Lung (tissue), 11 donors: ENCODE measurements at regions not wholly inside any gene's neighbourhood (a gene's known extent, or its start where the extent isn't known, plus 50 kb on each side); places are given as distances from the start of the nearest gene placed in this dataset.

Source experiments
- ATAC-seq: fragments of 200-7000 bp; cut with Tn5 transposase; one replicate; pipeline ENCODE4 v1.9.1; 2020; ENCODE audit warnings: moderate number of reproducible peaks; ENCODE audit not compliant: insufficient read depth, low FRiP score
- DNase-seq, 3 donors: peaks; one replicate each; pipeline ENCODE4 v3.0.0-alpha.2; 2013 to 2017
- H3K27ac ChIP-seq, 2 donors: one replicate each; pipeline ENCODE4 v1.5.1; 2013; ENCODE audit warnings: mild to moderate bottlenecking in 2 of 2, moderate library complexity in 2 of 2, control low read depth in 1 of 2, inconsistent platforms in 1 of 2, low read depth in 1 of 2, low read length in 1 of 2
- H3K27me3 ChIP-seq, 3 donors: one replicate each; pipeline ENCODE4 v1.5.1; 2013; ENCODE audit warnings: low read length in 2 of 3; ENCODE audit not compliant: control insufficient read depth in 3 of 3, insufficient read depth in 3 of 3
- H3K36me3 ChIP-seq, 4 donors: one replicate each; pipeline ENCODE4 v1.5.1; 2013; ENCODE audit warnings: low read length in 4 of 4, mild to moderate bottlenecking in 1 of 4, moderate library complexity in 1 of 4; ENCODE audit not compliant: control insufficient read depth in 4 of 4, insufficient read depth in 4 of 4
- H3K4me1 ChIP-seq, 5 donors: one replicate each; pipeline ENCODE4 v1.5.1; 2013; ENCODE audit warnings: low read length in 5 of 5, mild to moderate bottlenecking in 2 of 5, moderate library complexity in 1 of 5; ENCODE audit not compliant: control insufficient read depth in 5 of 5, insufficient read depth in 5 of 5
- H3K4me3 ChIP-seq: one replicate; pipeline ENCODE4 v1.5.1; 2013; ENCODE audit warnings: mild to moderate bottlenecking, control low read depth, moderate library complexity
- H3K9ac ChIP-seq, 2 donors: one replicate each; pipeline ENCODE4 v1.5.1; 2013; ENCODE audit warnings: low read length in 2 of 2, control low read depth in 1 of 2; ENCODE audit not compliant: insufficient read depth in 1 of 2
- H3K9me3 ChIP-seq, 4 donors: one replicate each; pipeline ENCODE4 v1.5.1; 2013; ENCODE audit warnings: low read length in 3 of 4, mild to moderate bottlenecking in 1 of 4, moderate library complexity in 1 of 4; ENCODE audit not compliant: control insufficient read depth in 4 of 4, insufficient read depth in 3 of 4
- CTCF ChIP-seq: IDR thresholded peaks from 2 replicates; pipeline ENCODE4 v1.5.1; 2012; ENCODE audit warnings: mild to moderate bottlenecking; ENCODE audit errors: control extremely low read depth, extremely low read depth
- WGBS, 2 donors: extraction: QIAGEN DNeasy Blood & Tissue Kit; methylation state at CpG; one replicate each; pipeline ENCODE4 v1.1.7; 2013; 5-methylcytosine and 5-hydroxymethylcytosine counted together
- donor health status: control.
- donor health status: control.
- donor health status: Bipolar disorder and iron deficiency.
- donor health status: healthy.
- donor health status: DM: yes; HTN: yes; CAD: no.

GRCh38 chr6:12609751-12610150, 106.8 kb upstream of the PHACTR1 start:
- no peak for TF ChIP-seq CTCF
- no peak for ATAC-seq
- no peaks in the 10 kb centered on the region for H3K9me3 ChIP-seq
- no peak overlapping the region for H3K4me3 ChIP-seq
- WGBS, 2 donors: 88% methylated on average over 3 of the region's 3 CpGs
- DNase-seq: no peak
- H3K27me3 ChIP-seq: no peaks in the 10 kb centered on the region
- H3K4me1 ChIP-seq: peaks cover 0 to 3% (median 0%) of the 10 kb centered on the region in 5 donors
- no peak overlapping the region for H3K27ac ChIP-seq
- no peaks in the 10 kb centered on the region for H3K36me3 ChIP-seq
- H3K9ac ChIP-seq: no peak overlapping the region

- H3K27ac ChIP-seq: no peak overlapping the region
- no peaks in the 10 kb centered on the region for H3K9me3 ChIP-seq
- no peak overlapping the region for H3K4me3 ChIP-seq
- TF ChIP-seq CTCF: no peak
- ATAC-seq: no peak
- no peaks in the 10 kb centered on the region for H3K36me3 ChIP-seq
- no peaks in the 10 kb centered on the region for H3K27me3 ChIP-seq
- no peak overlapping the region for H3K9ac ChIP-seq
- peaks cover 0 to 3% (median 0%) of the 10 kb centered on the region in 5 donors for H3K4me1 ChIP-seq
- WGBS, 2 donors: 86 to 92% methylated on average over 5 of the region's 5 CpGs
- DNase-seq: no peak
Observed at GRCh38 chr6:12610862-12611261, 105.7 kb upstream of the PHACTR1 start.

GRCh38 chr6:12613811-12614210, 102.8 kb upstream of the PHACTR1 start:
- no peaks in the 10 kb centered on the region for H3K27me3 ChIP-seq
- H3K27ac ChIP-seq: no peak overlapping the region
- ATAC-seq: no peak
- no peaks in the 10 kb centered on the region for H3K36me3 ChIP-seq
- H3K4me1 ChIP-seq: no peaks in the 10 kb centered on the region
- H3K9me3 ChIP-seq: no peaks in the 10 kb centered on the region
- WGBS, 2 donors: 83 to 85% methylated on average over 8 of the region's 8 CpGs
- no peak for DNase-seq
- no peak overlapping the region for H3K4me3 ChIP-seq
- no peak overlapping the region for H3K9ac ChIP-seq
- no peak for TF ChIP-seq CTCF

GRCh38 chr6:12614456-12614855, 102.1 kb upstream of the PHACTR1 start:
- no peak for TF ChIP-seq CTCF
- no peaks in the 10 kb centered on the region for H3K4me1 ChIP-seq
- WGBS, 2 donors: 86 to 88% methylated on average over 6 of the region's 6 CpGs
- H3K36me3 ChIP-seq: no peaks in the 10 kb centered on the region
- ATAC-seq (no peak), DNase-seq (no peak)
- H3K9ac ChIP-seq: no peak overlapping the region
- no peaks in the 10 kb centered on the region for H3K27me3 ChIP-seq
- H3K27ac ChIP-seq: no peak overlapping the region
- no peaks in the 10 kb centered on the region for H3K9me3 ChIP-seq
- no peak overlapping the region for H3K4me3 ChIP-seq
